Stomach (tissue), 4 donors: ENCODE measurements at regions not wholly inside any gene's neighbourhood (a gene's known extent, or its start where the extent isn't known, plus 50 kb on each side); places are given as distances from the start of the nearest gene placed in this dataset.

Experiments
- EP300 ChIP-seq: sonication (generic); formaldehyde crosslinking; IDR thresholded peaks from one replicate; pipeline ENCODE4 v1.6.1; 2017; ENCODE audit warnings: antibody characterized with exemption
- POLR2A ChIP-seq, 4 donors: fragments of 450-650 bp; IDR thresholded peaks; one replicate each; pipeline ENCODE4 v1.6.1; 2016; ENCODE audit warnings: antibody characterized with exemption in 4 of 4, control low read depth in 2 of 4, mild to moderate bottlenecking in 1 of 4, moderate library complexity in 1 of 4
- POLR2AphosphoS5 ChIP-seq, 3 donors: sonication (generic); formaldehyde crosslinking; IDR thresholded peaks; one replicate each; pipeline ENCODE4 v1.6.1; 2016; ENCODE audit warnings: antibody characterized with exemption in 3 of 3
- TF ChIP-seq, protein P1 (sequence below), 7 experiments: fragments of 450-650 bp in 4 of 7; fragments of 200-600 bp in 3 of 7; sonication (generic) in 3 of 7; IDR thresholded peaks; one replicate each; pipeline ENCODE4 v1.5.1; 2016 to 2019; ENCODE audit warnings: antibody characterized with exemption in 7 of 7, control low read depth in 2 of 7, mild to moderate bottlenecking in 1 of 7

- TF ChIP-seq, protein P1, sequence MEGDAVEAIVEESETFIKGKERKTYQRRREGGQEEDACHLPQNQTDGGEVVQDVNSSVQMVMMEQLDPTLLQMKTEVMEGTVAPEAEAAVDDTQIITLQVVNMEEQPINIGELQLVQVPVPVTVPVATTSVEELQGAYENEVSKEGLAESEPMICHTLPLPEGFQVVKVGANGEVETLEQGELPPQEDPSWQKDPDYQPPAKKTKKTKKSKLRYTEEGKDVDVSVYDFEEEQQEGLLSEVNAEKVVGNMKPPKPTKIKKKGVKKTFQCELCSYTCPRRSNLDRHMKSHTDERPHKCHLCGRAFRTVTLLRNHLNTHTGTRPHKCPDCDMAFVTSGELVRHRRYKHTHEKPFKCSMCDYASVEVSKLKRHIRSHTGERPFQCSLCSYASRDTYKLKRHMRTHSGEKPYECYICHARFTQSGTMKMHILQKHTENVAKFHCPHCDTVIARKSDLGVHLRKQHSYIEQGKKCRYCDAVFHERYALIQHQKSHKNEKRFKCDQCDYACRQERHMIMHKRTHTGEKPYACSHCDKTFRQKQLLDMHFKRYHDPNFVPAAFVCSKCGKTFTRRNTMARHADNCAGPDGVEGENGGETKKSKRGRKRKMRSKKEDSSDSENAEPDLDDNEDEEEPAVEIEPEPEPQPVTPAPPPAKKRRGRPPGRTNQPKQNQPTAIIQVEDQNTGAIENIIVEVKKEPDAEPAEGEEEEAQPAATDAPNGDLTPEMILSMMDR (IDR thresholded peaks at IDR 0.05), result no peak
- TF ChIP-seq POLR2A (IDR thresholded peaks at IDR 0.05) (no peak), POLR2AphosphoS5 (IDR thresholded peaks at IDR 0.05) (no peak), EP300 (no peak)
These were observed 138.4 kb upstream of the ABCB5 start for GRCh38 chr7:20477067-20477466.
